ENCODE measurements at regions not wholly inside any gene's neighbourhood (a gene's known extent, or its start where the extent isn't known, plus 50 kb on each side); places are given as distances from the start of the nearest gene placed in this dataset.

DNA sequence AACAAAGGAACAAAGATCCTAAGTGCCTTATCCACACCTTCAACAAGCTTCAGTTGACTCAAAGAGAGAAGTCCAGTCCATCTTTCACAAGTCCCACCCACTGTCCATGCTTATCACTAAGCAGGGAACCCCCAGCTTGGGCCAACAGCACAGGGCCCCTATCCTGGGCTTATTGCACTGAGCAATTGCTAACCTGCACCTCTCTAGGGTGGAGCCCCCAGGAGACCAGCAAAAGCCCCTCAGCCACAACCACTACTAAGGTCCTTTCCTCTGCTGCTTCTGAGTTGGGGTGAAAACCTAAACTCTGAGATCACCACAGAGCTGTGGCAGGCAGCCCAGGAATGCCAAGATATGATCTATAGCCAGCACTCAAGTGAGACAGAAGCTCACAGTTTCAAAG is 96.7 kb upstream of the PBDC1 start:
- Histone ChIP-seq H3K4ac (ENCODE audit: low read depth, low read length) (no peak overlapping the region), H3K27ac (ENCODE audit: insufficient read depth, low read length) (no peak overlapping the region), H4K91ac (ENCODE audit: insufficient read depth, low read depth, low read length) (no peak overlapping the region), H3K14ac (replicated peaks; ENCODE audit: low read depth, low read length) (no peak overlapping the region), H4K8ac (ENCODE audit: low read depth in 2 of 2, low read length in 2 of 2) (no peak overlapping the region), H3K79me1 (ENCODE audit: low read depth in 1 of 2, low read length in 2 of 2) (no peaks in the 10 kb centered on the region), H3K9me3 (ENCODE audit: control insufficient read depth, insufficient read depth, low read length) (no peaks in the 10 kb centered on the region), H3K23ac (ENCODE audit: low read depth, low read length) (no peak overlapping the region), H2AFZ (replicated peaks; ENCODE audit: low read length, poor library complexity) (no peak overlapping the region), H4K20me1 (ENCODE audit: insufficient read depth, low read length) (no peaks in the 10 kb centered on the region), H2BK120ac (ENCODE audit: low read depth, low read length) (no peak overlapping the region), H2AK9ac (replicated peaks; ENCODE audit: low read depth, low read length, poor library complexity) (no peak overlapping the region), H3K4me1 (ENCODE audit: control insufficient read depth, insufficient read depth, low read length) (no peaks in the 10 kb centered on the region), H3K4me2 (ENCODE audit: low read depth, low read length) (no peak overlapping the region), H2BK5ac (ENCODE audit: low read depth, low read length, poor library complexity, severe bottlenecking) (no peak overlapping the region), H3K18ac (ENCODE audit: low read depth, low read length) (no peak overlapping the region), H3K4me3 (ENCODE audit: insufficient read depth, low read depth, low read length) (no peak overlapping the region), H3K36me3 (ENCODE audit: control insufficient read depth, insufficient read depth, low read length) (no peaks in the 10 kb centered on the region), H3K9me1 (ENCODE audit: insufficient read depth, low read length) (no peaks in the 10 kb centered on the region), H2AK5ac (ENCODE audit: low read depth, low read length) (no peak overlapping the region), H4K5ac (ENCODE audit: low read depth, low read length) (no peak overlapping the region), H3K27me3 (ENCODE audit: control insufficient read depth, insufficient read depth, low read length) (no peaks in the 10 kb centered on the region), H3K56ac (ENCODE audit: extremely low read depth, insufficient read depth, low read length) (no peak overlapping the region), H2BK20ac (ENCODE audit: low read depth, low read length) (no peak overlapping the region), H2BK15ac (ENCODE audit: low read depth, low read length) (no peak overlapping the region), H3K9ac (ENCODE audit: low read depth, low read length) (no peak overlapping the region)
- POLR2A ChIA-PET (ENCODE audit: unreplicated experiment) = no interaction called here
- intact Hi-C loops (cut with micrococcal nuclease) = no loop called here
- TF ChIP-seq, protein P1, sequence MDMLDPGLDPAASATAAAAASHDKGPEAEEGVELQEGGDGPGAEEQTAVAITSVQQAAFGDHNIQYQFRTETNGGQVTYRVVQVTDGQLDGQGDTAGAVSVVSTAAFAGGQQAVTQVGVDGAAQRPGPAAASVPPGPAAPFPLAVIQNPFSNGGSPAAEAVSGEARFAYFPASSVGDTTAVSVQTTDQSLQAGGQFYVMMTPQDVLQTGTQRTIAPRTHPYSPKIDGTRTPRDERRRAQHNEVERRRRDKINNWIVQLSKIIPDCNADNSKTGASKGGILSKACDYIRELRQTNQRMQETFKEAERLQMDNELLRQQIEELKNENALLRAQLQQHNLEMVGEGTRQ (IDR thresholded peaks at IDR 0.05; ENCODE audit: low read depth, low read length) = no peak
- TF ChIP-seq RAD21 (IDR thresholded peaks at IDR 0.05; ENCODE audit: low read length) (no peak), MXI1 (IDR thresholded peaks at IDR 0.05; ENCODE audit: borderline replicate concordance, low read depth, low read length) (no peak), MAZ (IDR thresholded peaks at IDR 0.05; ENCODE audit: borderline replicate concordance, low read depth, low read length) (no peak), RCOR1 (IDR thresholded peaks at IDR 0.05; ENCODE audit: insufficient replicate concordance, low read length) (no peak), CHD1 (IDR thresholded peaks at IDR 0.05; ENCODE audit: low read depth, low read length) (no peak), FOS (IDR thresholded peaks at IDR 0.05; ENCODE audit: low read depth, low read length) (no peak), CTCF (conservative IDR thresholded peaks at IDR 0.05; ENCODE audit: low read depth, low read length) (no peak), SMC3 (IDR thresholded peaks at IDR 0.05; ENCODE audit: low read depth, low read length) (no peak), NFE2L2 (IDR thresholded peaks at IDR 0.05; ENCODE audit: low read depth, low read length) (no peak), ELK1 (IDR thresholded peaks at IDR 0.05; ENCODE audit: borderline replicate concordance, low read depth, low read length) (no peak), CEBPB (IDR thresholded peaks at IDR 0.05; ENCODE audit: low read depth, low read length) (no peak), BHLHE40 (IDR thresholded peaks at IDR 0.05; ENCODE audit: low read depth, low read length) (no peak), RFX5 (IDR thresholded peaks at IDR 0.05; ENCODE audit: low read depth, low read length) (no peak), POLR2A (IDR thresholded peaks at IDR 0.05; ENCODE audit: low read depth, low read length) (no peak), MAFK (IDR thresholded peaks at IDR 0.05; ENCODE audit: low read depth, low read length) (no peak)
- DNase-seq = no peak
- ATAC-seq (ENCODE audit: low read depth) = no peak
- in situ Hi-C loops (cut with MboI; ENCODE audit: low sequenced_read_pairs) = no loop called here
- BruUV-seq (replicated peaks) = no TSS peak
- dilution Hi-C loops (cut with HindIII; ENCODE audit: low sequenced_read_pairs, unreplicated experiment) = no loop called here
- CTCF ChIA-PET = no interaction called here

Data from IMR-90 (cell line).